Parathyroid adenoma (tissue), 2 donors: ENCODE measurements at regions not wholly inside any gene's neighbourhood (a gene's known extent, or its start where the extent isn't known, plus 50 kb on each side); places are given as distances from the start of the nearest gene placed in this dataset.

ENCODE experiments used
- H2AFZ ChIP-seq: fragments of 300-600 bp; sonication (generic); one replicate; pipeline ENCODE4 v1.7.0; 2017; ENCODE audit warnings: antibody characterized with exemption, mild to moderate bottlenecking
- H3K27ac ChIP-seq: fragments of 300-600 bp; sonication (generic); one replicate; pipeline ENCODE4 v1.7.0; 2017
- H3K27me3 ChIP-seq: fragments of 300-600 bp; sonication (generic); one replicate; pipeline ENCODE4 v1.7.0; 2017; ENCODE audit warnings: low read length; ENCODE audit not compliant: control insufficient read depth, insufficient read depth
- H3K36me3 ChIP-seq: fragments of 300-600 bp; sonication (generic); one replicate; pipeline ENCODE4 v1.7.0; 2017; ENCODE audit warnings: low read length; ENCODE audit not compliant: control insufficient read depth, insufficient read depth
- H3K4me1 ChIP-seq: fragments of 300-600 bp; sonication (generic); one replicate; pipeline ENCODE4 v1.7.0; 2017; ENCODE audit warnings: control low read depth
- H3K4me2 ChIP-seq: fragments of 300-600 bp; sonication (generic); one replicate; pipeline ENCODE4 v1.7.0; 2017; ENCODE audit warnings: low read length
- H3K4me3 ChIP-seq: fragments of 300-600 bp; sonication (generic); one replicate; pipeline ENCODE4 v1.7.0; 2017; ENCODE audit warnings: low read depth, low read length
- H3K79me2 ChIP-seq: fragments of 300-600 bp; sonication (generic); one replicate; pipeline ENCODE4 v1.7.0; 2017; ENCODE audit warnings: control low read depth
- H3K9ac ChIP-seq: fragments of 300-600 bp; sonication (generic); one replicate; pipeline ENCODE4 v1.7.0; 2017; ENCODE audit warnings: mild to moderate bottlenecking
- H3K9me3 ChIP-seq: fragments of 300-600 bp; sonication (generic); one replicate; pipeline ENCODE4 v1.7.0; 2017; ENCODE audit warnings: low read length; ENCODE audit not compliant: control insufficient read depth
- TF ChIP-seq, protein P1 (sequence below): fragments of 300-600 bp; sonication (generic); IDR thresholded peaks from one replicate; pipeline ENCODE4 v1.7.0; 2017; ENCODE audit warnings: antibody characterized with exemption, mild to moderate bottlenecking
- donor health status: primary hyperparathyroidism.

DNA sequence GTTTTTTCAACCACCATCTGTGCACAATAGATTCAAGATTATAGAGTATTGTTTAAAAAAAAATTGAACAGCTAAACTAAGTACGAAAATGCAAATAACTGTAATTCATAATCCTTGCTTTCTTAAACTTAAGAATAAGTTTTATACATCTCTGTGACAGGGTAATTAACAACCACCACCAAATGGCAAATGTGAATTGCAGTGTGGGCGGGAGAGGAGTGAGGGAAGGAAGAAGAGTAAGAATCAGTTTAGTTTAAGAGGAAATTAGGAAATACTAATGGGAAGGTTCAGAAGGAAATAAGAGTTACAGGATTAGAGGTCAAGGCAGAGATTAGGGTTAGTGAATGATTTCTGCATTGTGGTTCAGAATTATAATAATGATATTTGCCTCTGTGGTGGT lies 430.9 kb downstream of the SPRY1 start:
- H3K27me3 ChIP-seq, result no peaks in the 10 kb centered on the region
- H3K4me2 ChIP-seq, result no peak overlapping the region
- H3K9ac ChIP-seq, result no peak overlapping the region
- H2AFZ ChIP-seq, result no peak overlapping the region
- no peaks in the 10 kb centered on the region for H3K9me3 ChIP-seq
- no peaks in the 10 kb centered on the region for H3K79me2 ChIP-seq
- TF ChIP-seq, protein P1, sequence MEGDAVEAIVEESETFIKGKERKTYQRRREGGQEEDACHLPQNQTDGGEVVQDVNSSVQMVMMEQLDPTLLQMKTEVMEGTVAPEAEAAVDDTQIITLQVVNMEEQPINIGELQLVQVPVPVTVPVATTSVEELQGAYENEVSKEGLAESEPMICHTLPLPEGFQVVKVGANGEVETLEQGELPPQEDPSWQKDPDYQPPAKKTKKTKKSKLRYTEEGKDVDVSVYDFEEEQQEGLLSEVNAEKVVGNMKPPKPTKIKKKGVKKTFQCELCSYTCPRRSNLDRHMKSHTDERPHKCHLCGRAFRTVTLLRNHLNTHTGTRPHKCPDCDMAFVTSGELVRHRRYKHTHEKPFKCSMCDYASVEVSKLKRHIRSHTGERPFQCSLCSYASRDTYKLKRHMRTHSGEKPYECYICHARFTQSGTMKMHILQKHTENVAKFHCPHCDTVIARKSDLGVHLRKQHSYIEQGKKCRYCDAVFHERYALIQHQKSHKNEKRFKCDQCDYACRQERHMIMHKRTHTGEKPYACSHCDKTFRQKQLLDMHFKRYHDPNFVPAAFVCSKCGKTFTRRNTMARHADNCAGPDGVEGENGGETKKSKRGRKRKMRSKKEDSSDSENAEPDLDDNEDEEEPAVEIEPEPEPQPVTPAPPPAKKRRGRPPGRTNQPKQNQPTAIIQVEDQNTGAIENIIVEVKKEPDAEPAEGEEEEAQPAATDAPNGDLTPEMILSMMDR, result no peak
- no peak overlapping the region for H3K4me3 ChIP-seq
- H3K36me3 ChIP-seq, result no peaks in the 10 kb centered on the region
- H3K27ac ChIP-seq, result no peak overlapping the region
- H3K4me1 ChIP-seq, result peaks cover 3% of the 10 kb centered on the region

DNA sequence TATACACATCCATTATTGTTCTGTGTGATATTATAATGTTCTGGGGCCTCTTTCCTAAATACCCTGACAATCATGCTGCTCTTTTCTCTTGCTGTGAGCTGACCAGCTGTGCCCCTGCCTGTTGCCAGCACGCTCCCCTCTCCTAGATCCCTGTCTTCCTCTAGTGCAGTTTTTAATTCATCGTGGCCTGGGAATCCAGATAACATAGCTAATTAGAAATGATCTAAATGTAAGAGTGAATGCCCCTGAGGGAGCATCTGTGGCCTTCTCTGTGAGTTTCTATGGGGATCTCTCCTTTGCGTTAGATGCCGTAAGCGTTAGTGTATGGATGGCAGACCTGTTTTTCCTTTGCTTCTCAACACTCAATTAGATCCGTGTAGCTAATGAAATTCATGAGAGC lies 434.3 kb downstream of the SPRY1 start:
- Histone ChIP-seq H3K27ac (peak overlapping the region; percentile 75), H2AFZ (no peak overlapping the region)
- TF ChIP-seq, protein P1, result no peak

DNA sequence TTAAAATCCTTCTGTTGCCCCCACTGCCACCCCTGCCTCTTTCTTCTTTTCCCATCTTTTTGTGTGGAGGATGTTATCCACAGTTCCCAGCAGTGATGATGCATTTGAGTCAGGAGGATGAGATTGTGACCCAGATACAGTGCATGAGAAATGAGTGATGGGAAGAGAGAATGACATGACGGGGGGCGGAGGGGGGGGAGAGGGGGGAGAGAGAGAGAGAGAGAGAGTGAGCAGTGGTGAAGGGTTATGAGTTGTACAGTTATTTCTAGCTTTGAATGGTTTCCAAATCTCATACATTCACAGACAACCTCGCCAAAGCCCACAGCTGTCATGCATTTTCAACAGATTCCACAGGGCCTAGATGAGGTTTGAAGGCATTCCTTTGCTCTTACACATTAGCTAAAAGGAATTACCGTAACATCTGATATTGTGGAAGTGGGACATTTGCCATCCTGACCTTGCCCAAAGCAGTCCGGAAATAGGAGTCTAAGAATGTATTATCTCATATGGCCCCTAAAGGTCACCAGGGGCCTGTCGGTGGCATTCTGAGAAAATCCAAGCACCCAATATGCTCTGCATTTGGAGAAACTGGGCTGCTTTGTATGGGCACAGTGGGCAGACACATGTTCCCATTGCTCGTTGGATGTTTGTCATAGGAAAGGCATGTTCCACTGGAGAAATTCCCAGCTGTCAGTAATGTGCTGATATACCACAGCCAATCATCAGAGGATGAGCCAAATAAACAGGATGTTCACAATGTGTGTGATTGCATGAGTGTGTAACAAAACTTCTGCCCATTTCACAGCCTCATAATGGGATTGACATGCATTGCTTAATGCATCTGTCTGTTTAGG lies 435.8 kb downstream of the SPRY1 start:
- Histone ChIP-seq H3K4me3 (no peak overlapping the region), H3K79me2 (no peaks in the 10 kb centered on the region), H3K9ac (no peak overlapping the region), H2AFZ (peak overlapping the region; percentile 33), H3K9me3 (no peaks in the 10 kb centered on the region), H3K4me1 (no peaks in the 10 kb centered on the region), H3K36me3 (no peaks in the 10 kb centered on the region), H3K27me3 (no peaks in the 10 kb centered on the region), H3K4me2 (no peak overlapping the region), H3K27ac (peak overlapping the region; percentile 75)
- TF ChIP-seq, protein P1, result no peak

More for the DNA sequence above, 434.3 kb downstream of the SPRY1 start:
- H3K4me3 ChIP-seq, result no peak overlapping the region
- no peaks in the 10 kb centered on the region for H3K9me3 ChIP-seq
- H3K27me3 ChIP-seq, result no peaks in the 10 kb centered on the region
- peaks cover 3% of the 10 kb centered on the region for H3K4me1 ChIP-seq
- no peaks in the 10 kb centered on the region for H3K36me3 ChIP-seq
- H3K79me2 ChIP-seq, result no peaks in the 10 kb centered on the region
- H3K9ac ChIP-seq, result no peak overlapping the region
- no peak overlapping the region for H3K4me2 ChIP-seq

DNA sequence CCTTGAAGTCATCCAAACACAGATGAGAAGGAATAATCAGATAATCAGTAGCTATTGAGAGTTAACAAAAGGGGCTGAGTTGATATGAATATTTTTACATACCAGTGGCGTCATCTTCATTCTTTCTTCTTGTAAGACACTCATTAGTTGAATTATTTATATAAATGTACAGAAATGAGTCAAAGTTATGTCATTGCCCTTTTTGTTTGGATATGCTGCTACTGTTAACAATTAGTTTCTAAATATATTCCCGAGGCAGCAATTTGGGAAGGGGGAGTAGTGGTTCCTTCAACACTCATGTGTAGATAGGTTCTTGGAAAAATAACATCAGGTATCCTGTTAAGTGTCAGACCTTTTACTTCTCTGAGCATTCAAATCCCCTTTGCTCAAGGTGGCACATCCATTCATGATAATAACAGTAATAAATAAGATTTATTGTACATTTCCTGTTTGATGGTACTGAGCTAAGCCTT lies 436.6 kb downstream of the SPRY1 start:
- Histone ChIP-seq H3K79me2 (no peaks in the 10 kb centered on the region), H3K9me3 (no peaks in the 10 kb centered on the region), H3K9ac (no peak overlapping the region), H3K27ac (peak overlapping the region; percentile 75), H3K4me3 (no peak overlapping the region), H3K27me3 (no peaks in the 10 kb centered on the region), H3K4me2 (no peak overlapping the region), H2AFZ (no peak overlapping the region), H3K36me3 (no peaks in the 10 kb centered on the region), H3K4me1 (no peaks in the 10 kb centered on the region)
- TF ChIP-seq, protein P1, result no peak
